OCI-LY1 (cell line): ENCODE measurements at regions not wholly inside any gene's neighbourhood (a gene's known extent, or its start where the extent isn't known, plus 50 kb on each side); places are given as distances from the start of the nearest gene placed in this dataset.

Experiments
- EZH2 ChIP-seq: fragments of 200-600 bp; sonication (generic), shearing (Covaris generic); IDR thresholded peaks from 2 replicates; pipeline ENCODE4 v1.8.0; 2017; ENCODE audit warnings: borderline replicate concordance, mixed run types, mild to moderate bottlenecking, antibody characterized with exemption, low read length, moderate library complexity, mixed read lengths
- TF ChIP-seq, protein P1 (sequence below): fragments of 200-600 bp; sonication (generic), shearing (Covaris generic); IDR thresholded peaks from 2 replicates; pipeline ENCODE4 v1.5.1; 2017; ENCODE audit warnings: mild to moderate bottlenecking, antibody characterized with exemption, low read length, moderate library complexity, mixed read lengths

- TF ChIP-seq, protein P1, sequence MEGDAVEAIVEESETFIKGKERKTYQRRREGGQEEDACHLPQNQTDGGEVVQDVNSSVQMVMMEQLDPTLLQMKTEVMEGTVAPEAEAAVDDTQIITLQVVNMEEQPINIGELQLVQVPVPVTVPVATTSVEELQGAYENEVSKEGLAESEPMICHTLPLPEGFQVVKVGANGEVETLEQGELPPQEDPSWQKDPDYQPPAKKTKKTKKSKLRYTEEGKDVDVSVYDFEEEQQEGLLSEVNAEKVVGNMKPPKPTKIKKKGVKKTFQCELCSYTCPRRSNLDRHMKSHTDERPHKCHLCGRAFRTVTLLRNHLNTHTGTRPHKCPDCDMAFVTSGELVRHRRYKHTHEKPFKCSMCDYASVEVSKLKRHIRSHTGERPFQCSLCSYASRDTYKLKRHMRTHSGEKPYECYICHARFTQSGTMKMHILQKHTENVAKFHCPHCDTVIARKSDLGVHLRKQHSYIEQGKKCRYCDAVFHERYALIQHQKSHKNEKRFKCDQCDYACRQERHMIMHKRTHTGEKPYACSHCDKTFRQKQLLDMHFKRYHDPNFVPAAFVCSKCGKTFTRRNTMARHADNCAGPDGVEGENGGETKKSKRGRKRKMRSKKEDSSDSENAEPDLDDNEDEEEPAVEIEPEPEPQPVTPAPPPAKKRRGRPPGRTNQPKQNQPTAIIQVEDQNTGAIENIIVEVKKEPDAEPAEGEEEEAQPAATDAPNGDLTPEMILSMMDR, result no peak
- TF ChIP-seq EZH2, result no peak
These were observed 177.2 kb downstream of the KIF26A start for GRCh38 chr14:104315625-104316024.
